22Rv1 (cell line): ENCODE measurements at regions not wholly inside any gene's neighbourhood (a gene's known extent, or its start where the extent isn't known, plus 50 kb on each side); places are given as distances from the start of the nearest gene placed in this dataset.

Experiments
- ZFX ChIP-seq: fragments of 450-650 bp; IDR thresholded peaks from 2 replicates; pipeline ENCODE4 v1.6.1; 2017; ENCODE audit warnings: antibody characterized with exemption, borderline replicate concordance
- TF ChIP-seq, protein P1 (sequence below): fragments of 450-650 bp; IDR thresholded peaks from 2 replicates; pipeline ENCODE4 v1.5.1; 2017; ENCODE audit warnings: mild to moderate bottlenecking

GRCh38 chr18:22267697-22268096 lies 98.3 kb downstream of the GATA6 start:
- TF ChIP-seq, protein P1, sequence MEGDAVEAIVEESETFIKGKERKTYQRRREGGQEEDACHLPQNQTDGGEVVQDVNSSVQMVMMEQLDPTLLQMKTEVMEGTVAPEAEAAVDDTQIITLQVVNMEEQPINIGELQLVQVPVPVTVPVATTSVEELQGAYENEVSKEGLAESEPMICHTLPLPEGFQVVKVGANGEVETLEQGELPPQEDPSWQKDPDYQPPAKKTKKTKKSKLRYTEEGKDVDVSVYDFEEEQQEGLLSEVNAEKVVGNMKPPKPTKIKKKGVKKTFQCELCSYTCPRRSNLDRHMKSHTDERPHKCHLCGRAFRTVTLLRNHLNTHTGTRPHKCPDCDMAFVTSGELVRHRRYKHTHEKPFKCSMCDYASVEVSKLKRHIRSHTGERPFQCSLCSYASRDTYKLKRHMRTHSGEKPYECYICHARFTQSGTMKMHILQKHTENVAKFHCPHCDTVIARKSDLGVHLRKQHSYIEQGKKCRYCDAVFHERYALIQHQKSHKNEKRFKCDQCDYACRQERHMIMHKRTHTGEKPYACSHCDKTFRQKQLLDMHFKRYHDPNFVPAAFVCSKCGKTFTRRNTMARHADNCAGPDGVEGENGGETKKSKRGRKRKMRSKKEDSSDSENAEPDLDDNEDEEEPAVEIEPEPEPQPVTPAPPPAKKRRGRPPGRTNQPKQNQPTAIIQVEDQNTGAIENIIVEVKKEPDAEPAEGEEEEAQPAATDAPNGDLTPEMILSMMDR, result no peak
- no peak for TF ChIP-seq ZFX
